ENCODE measurements at regions not wholly inside any gene's neighbourhood (a gene's known extent, or its start where the extent isn't known, plus 50 kb on each side); places are given as distances from the start of the nearest gene placed in this dataset.

GRCh38 chr2:104654811-104655210, 199.1 kb upstream of the POU3F3 start:
- no peak for DNase-seq

GRCh38 chr2:104656571-104657163, 197.2 kb upstream of the POU3F3 start:
- no peak for DNase-seq

GRCh38 chr2:104658144-104658835, 195.6 kb upstream of the POU3F3 start:
- DNase-seq = no peak

GRCh38 chr2:104658904-104659591, 194.9 kb upstream of the POU3F3 start:
- DNase-seq = no peak

- DNase-seq = no peak
Observed at GRCh38 chr2:104660991-104661390, 192.9 kb upstream of the POU3F3 start.

- no peak for DNase-seq
Observed at GRCh38 chr2:104664672-104665071, 189.2 kb upstream of the POU3F3 start.

GRCh38 chr2:104668631-104669030, 185.3 kb upstream of the POU3F3 start:
- DNase-seq = no peak

GRCh38 chr2:104673225-104673624, 180.7 kb upstream of the POU3F3 start:
- no peak for DNase-seq

- DNase-seq = no peak
Observed at GRCh38 chr2:104678181-104678580, 175.7 kb upstream of the POU3F3 start.

- no peak for DNase-seq
Observed at GRCh38 chr2:104685591-104685990, 168.3 kb upstream of the POU3F3 start.

- no peak for DNase-seq
Observed at GRCh38 chr2:104687147-104687546, 166.8 kb upstream of the POU3F3 start.

GRCh38 chr2:104690255-104690984, 163.5 kb upstream of the POU3F3 start:
- DNase-seq = no peak

GRCh38 chr2:104698276-104698675, 155.6 kb upstream of the POU3F3 start:
- no peak for DNase-seq

GRCh38 chr2:104701411-104701911, 152.5 kb upstream of the POU3F3 start:
- DNase-seq = no peak

GRCh38 chr2:104702031-104702850, 151.7 kb upstream of the POU3F3 start:
- no peak for DNase-seq

GRCh38 chr2:104703669-104704068, 150.2 kb upstream of the POU3F3 start:
- no peak for DNase-seq

- no peak for DNase-seq
Observed at GRCh38 chr2:104704496-104705245, 149.2 kb upstream of the POU3F3 start.

- DNase-seq = no peak
Observed at GRCh38 chr2:104707056-104707455, 146.9 kb upstream of the POU3F3 start.

GRCh38 chr2:104708967-104709366, 144.9 kb upstream of the POU3F3 start:
- DNase-seq = no peak

- no peak for DNase-seq
Observed at GRCh38 chr2:104716061-104716460, 137.9 kb upstream of the POU3F3 start.

- DNase-seq = no peak
Observed at GRCh38 chr2:104733226-104733943, 120.5 kb upstream of the POU3F3 start.
